AG04450 (cell line): ENCODE measurements at regions not wholly inside any gene's neighbourhood (a gene's known extent, or its start where the extent isn't known, plus 50 kb on each side); places are given as distances from the start of the nearest gene placed in this dataset.

Experiments used
- CTCF ChIA-PET: fragments of 300-600, 350-600 bp; formaldehyde crosslinking; extraction: SDS; loops from one replicate; lab custom pipeline; 2022; ENCODE audit warnings: antibody characterized with exemption, inconsistent platforms; lab: Charles Lee
- POLR2A ChIA-PET: fragments of 350-600 bp; formaldehyde crosslinking; extraction: SDS; loops from one replicate; lab custom pipeline; 2021; ENCODE audit warnings: antibody characterized with exemption, inconsistent platforms; lab: Yijun Ruan, JAX
- DNase-seq: peaks from one replicate; pipeline ENCODE4 v3.0.0-alpha.2; 2011; ENCODE audit warnings: low read depth, low spot score
- H3K27ac ChIP-seq: one replicate; pipeline ENCODE4 v1.5.1; 2012; ENCODE audit warnings: low read depth, low read length, control low read depth
- H3K27me3 ChIP-seq: one replicate; pipeline ENCODE4 v1.6.0; 2012; ENCODE audit warnings: low read length; ENCODE audit not compliant: control insufficient read depth, insufficient read depth
- H3K4me3 ChIP-seq: 2 replicates; pipeline ENCODE4 v1.5.1; 2011; ENCODE audit warnings: mild to moderate bottlenecking, low read depth, low read length, control low read depth
- H3K9me3 ChIP-seq: 2 replicates; pipeline ENCODE4 v1.5.1; 2012; ENCODE audit warnings: low read length; ENCODE audit not compliant: control insufficient read depth, insufficient read depth
- TF ChIP-seq, protein P1 (sequence below): IDR thresholded peaks from 2 replicates; pipeline ENCODE4 v1.5.1; 2011; ENCODE audit warnings: low read depth, low read length, control low read depth, inconsistent platforms

DNA sequence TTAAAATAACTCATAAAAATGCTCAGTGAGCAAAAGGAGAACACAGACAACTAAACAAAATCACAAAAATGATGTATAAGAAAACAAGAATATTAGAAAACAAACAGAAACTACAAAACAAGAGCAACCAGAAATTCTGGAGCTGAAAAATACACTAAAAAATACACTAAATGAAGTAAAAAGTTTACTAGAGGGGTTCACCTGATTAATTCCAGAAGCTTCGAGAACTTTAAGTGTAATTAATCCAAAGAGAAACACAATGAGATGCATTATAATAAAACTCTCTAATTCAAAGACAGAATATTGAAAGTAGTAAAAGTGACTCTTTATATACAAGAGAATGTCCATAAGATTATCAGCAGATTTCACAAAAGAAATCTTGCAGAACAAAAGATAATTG is 558.4 kb downstream of the CCER1 start:
- DNase-seq = no peak
- no peak overlapping the region for H3K4me3 ChIP-seq
- POLR2A ChIA-PET = no interaction called here
- H3K27me3 ChIP-seq = no peaks in the 10 kb centered on the region
- H3K27ac ChIP-seq = no peak overlapping the region
- H3K9me3 ChIP-seq = no peaks in the 10 kb centered on the region; the same call in 1 of the 2 replicates
- TF ChIP-seq, protein P1, sequence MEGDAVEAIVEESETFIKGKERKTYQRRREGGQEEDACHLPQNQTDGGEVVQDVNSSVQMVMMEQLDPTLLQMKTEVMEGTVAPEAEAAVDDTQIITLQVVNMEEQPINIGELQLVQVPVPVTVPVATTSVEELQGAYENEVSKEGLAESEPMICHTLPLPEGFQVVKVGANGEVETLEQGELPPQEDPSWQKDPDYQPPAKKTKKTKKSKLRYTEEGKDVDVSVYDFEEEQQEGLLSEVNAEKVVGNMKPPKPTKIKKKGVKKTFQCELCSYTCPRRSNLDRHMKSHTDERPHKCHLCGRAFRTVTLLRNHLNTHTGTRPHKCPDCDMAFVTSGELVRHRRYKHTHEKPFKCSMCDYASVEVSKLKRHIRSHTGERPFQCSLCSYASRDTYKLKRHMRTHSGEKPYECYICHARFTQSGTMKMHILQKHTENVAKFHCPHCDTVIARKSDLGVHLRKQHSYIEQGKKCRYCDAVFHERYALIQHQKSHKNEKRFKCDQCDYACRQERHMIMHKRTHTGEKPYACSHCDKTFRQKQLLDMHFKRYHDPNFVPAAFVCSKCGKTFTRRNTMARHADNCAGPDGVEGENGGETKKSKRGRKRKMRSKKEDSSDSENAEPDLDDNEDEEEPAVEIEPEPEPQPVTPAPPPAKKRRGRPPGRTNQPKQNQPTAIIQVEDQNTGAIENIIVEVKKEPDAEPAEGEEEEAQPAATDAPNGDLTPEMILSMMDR = no peak
- CTCF ChIA-PET = no interaction called here

DNA sequence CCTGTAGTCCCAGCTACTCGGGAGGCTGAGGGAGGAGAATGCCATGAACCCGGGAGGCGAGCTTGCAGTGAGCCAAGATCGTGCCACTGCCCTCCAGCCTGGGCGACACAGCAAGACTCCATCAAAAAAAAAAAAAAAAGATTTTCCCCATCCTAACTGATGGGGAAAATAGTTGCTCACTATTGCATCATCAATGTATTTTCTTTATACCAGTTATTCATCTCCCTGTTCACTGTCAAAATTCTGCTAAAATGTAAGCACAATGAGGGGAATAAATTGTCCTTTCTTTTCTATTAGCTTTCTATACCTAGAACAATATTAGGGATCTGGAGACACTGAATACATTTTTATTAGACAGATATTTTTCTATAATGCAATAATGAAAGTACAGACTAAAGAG is 561.3 kb downstream of the CCER1 start:
- CTCF ChIA-PET = interaction anchor here (0.6 to 0.7 kb wide), 2 partner anchors 343 to 518 kb away, joined by 4 read pairs; no protein-coding TSS in a partner anchor
- POLR2A ChIA-PET = no interaction called here

DNA sequence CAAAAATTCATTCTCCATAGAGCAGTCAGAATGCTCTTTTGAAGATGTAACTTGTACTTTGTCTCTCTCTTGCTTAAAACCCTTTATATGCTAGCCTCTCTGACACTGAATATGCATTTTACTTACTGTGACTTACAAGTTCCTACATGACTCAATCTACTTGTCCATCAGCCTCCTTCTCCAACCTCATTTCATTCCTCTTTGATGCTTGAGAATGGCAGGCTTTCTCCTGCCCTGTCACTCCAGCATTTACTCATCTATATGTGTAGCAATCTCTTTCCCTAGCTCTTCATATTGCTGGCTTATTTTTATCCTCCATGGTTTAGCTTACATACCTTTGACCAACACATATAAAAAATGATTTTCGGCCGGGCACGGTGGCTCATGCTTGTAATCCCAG is 561.9 kb downstream of the CCER1 start:
- Histone ChIP-seq H3K9me3 (no peaks in the 10 kb centered on the region; the same call in 1 of the 2 replicates), H3K4me3 (no peak overlapping the region), H3K27ac (no peak overlapping the region), H3K27me3 (no peaks in the 10 kb centered on the region)
- DNase-seq = no peak
- TF ChIP-seq, protein P1 = no peak
- ChIA-PET POLR2A (no interaction called here), CTCF (no interaction called here)

More for the DNA sequence above, 561.3 kb downstream of the CCER1 start:
- Histone ChIP-seq H3K27ac (no peak overlapping the region), H3K4me3 (no peak overlapping the region), H3K27me3 (no peaks in the 10 kb centered on the region), H3K9me3 (no peaks in the 10 kb centered on the region; the same call in 1 of the 2 replicates)
- TF ChIP-seq, protein P1 = no peak
- DNase-seq = no peak

DNA sequence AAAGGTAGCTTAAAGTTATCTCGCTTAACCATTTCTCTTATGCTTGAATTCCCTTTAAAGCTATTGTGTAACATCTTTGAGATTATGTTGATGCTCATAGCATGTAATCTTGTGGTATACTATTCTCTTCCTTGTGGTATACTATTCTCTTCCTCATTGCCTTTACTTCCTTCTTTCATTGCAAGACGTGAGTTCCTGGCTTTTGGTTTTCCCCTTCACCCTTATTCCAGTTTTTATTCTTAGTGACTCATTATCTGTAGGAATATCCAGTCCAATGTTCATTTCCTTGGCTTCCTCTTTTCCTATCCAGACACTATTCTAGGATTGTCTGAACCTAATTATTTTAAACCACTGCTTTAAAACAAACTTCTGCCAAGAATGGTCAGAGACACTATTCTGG is 564.0 kb downstream of the CCER1 start:
- no peak for DNase-seq
- CTCF ChIA-PET = no interaction called here

DNA sequence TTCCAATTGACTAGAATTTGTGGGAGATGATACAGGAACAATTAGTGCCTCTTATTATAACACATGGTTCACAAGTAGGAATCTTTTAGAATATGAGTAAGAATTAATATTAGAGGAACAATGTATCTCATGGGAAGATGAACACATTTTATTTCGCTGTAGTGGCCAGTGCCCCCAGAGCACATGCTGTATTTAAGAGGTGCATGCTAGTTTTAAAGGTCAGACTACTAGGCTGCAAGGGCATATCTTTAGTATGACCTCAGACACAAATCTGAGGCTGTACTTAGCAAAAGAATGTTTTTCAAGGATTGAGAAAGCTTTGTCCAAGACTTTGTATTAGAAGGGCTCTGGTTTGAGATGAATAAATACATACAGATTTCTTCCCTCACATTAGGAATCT is 586.9 kb downstream of the CCER1 start:
- CTCF ChIA-PET = no interaction called here
- TF ChIP-seq, protein P1 = no peak
- Histone ChIP-seq H3K27me3 (no peaks in the 10 kb centered on the region), H3K4me3 (no peak overlapping the region), H3K27ac (no peak overlapping the region), H3K9me3 (no peaks in the 10 kb centered on the region)
- no peak for DNase-seq
- POLR2A ChIA-PET = no interaction called here

More for the DNA sequence above, 564.0 kb downstream of the CCER1 start:
- H3K27me3 ChIP-seq = no peaks in the 10 kb centered on the region
- POLR2A ChIA-PET = no interaction called here
- no peaks in the 10 kb centered on the region; the same call in 1 of the 2 replicates for H3K9me3 ChIP-seq
- H3K27ac ChIP-seq = no peak overlapping the region
- TF ChIP-seq, protein P1 = no peak
- H3K4me3 ChIP-seq = no peak overlapping the region
